ENCODE measurements at regions not wholly inside any gene's neighbourhood (a gene's known extent, or its start where the extent isn't known, plus 50 kb on each side); places are given as distances from the start of the nearest gene placed in this dataset.

DNA sequence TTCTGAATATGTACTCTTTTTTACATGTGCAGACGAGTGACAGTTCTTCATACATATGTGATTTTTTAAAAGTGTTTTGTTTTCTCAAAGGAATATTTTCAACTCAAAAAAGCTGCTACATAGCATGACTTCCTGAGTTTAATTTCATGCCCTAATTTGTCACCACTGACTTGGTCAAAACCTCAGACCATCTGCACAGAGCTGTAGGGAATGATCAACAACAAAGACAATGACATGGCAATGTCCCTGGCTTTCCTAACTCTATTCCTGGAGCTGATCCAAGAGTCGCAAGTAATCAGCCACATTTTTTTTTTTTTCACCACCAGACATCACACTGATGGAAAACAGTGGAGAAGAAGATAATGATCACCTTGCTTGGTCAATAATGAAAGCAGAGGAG lies 97.7 kb downstream of the TMA16 start:
- Histone ChIP-seq H3K27me3 (no peaks in the 10 kb centered on the region), H3K4me3 (no peak overlapping the region), H3K36me3 (no peaks in the 10 kb centered on the region), H3K4me1 (no peaks in the 10 kb centered on the region), H3K9me3 (peaks cover 0 to 4% of the 10 kb centered on the region in 2 donors), H3K27ac (no peak overlapping the region)
- TF ChIP-seq, protein P1, sequence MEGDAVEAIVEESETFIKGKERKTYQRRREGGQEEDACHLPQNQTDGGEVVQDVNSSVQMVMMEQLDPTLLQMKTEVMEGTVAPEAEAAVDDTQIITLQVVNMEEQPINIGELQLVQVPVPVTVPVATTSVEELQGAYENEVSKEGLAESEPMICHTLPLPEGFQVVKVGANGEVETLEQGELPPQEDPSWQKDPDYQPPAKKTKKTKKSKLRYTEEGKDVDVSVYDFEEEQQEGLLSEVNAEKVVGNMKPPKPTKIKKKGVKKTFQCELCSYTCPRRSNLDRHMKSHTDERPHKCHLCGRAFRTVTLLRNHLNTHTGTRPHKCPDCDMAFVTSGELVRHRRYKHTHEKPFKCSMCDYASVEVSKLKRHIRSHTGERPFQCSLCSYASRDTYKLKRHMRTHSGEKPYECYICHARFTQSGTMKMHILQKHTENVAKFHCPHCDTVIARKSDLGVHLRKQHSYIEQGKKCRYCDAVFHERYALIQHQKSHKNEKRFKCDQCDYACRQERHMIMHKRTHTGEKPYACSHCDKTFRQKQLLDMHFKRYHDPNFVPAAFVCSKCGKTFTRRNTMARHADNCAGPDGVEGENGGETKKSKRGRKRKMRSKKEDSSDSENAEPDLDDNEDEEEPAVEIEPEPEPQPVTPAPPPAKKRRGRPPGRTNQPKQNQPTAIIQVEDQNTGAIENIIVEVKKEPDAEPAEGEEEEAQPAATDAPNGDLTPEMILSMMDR (IDR thresholded peaks at IDR 0.05) = no peak
- no peak for DNase-seq (ENCODE audit: low spot score)

DNA sequence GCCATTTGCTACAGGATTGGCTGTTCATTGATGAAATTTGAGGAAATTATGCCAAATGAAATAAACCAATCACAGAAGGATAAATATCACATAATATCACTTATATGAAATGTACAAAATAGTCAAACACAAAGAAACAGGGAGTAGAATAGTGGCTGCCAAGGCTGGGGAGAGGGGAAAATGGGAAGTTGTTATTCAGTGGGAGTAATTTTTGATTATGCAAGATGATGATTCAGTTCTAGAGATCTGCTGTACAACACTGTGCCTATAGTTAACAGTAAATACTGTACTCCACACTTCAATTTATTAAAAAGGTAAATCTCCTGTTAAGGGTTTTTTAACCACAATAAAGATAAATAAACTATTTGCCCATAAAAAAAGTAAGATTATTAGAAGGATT lies 101.1 kb downstream of the TMA16 start:
- TF ChIP-seq, protein P1 (IDR thresholded peaks at IDR 0.05) = no peak
- Histone ChIP-seq H3K27me3 (no peaks in the 10 kb centered on the region), H3K27ac (no peak overlapping the region), H3K36me3 (no peaks in the 10 kb centered on the region), H3K4me3 (no peak overlapping the region), H3K9me3 (no peaks in the 10 kb centered on the region), H3K4me1 (no peaks in the 10 kb centered on the region)
- no peak for DNase-seq (ENCODE audit: low spot score)

DNA sequence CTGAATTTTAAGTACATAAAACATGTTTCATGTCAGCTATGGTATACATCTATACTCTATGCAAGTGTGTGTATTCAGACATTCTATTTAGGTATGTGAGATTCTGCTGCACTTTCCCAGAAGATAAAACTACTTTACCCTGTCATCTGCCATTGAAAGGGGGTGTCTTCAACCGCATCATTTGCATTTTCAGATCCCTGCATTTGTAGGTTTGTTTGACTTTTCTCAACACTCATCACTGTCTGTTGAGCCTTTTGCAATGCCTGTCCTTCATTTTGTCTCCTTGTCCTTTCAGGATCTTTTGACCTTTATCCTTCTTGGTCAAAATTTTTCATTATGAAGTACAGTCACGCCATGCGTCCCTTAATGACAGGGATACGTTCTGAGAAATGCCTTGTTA lies 103.5 kb downstream of the TMA16 start:
- no peak overlapping the region for H3K27ac ChIP-seq
- H3K4me1 ChIP-seq = no peaks in the 10 kb centered on the region
- H3K27me3 ChIP-seq = no peaks in the 10 kb centered on the region
- H3K36me3 ChIP-seq = no peaks in the 10 kb centered on the region
- H3K4me3 ChIP-seq = no peak overlapping the region
- TF ChIP-seq, protein P1 (IDR thresholded peaks at IDR 0.05) = no peak
- H3K9me3 ChIP-seq = no peaks in the 10 kb centered on the region
- DNase-seq (ENCODE audit: low spot score) = no peak

GRCh38 chr4:163598489-163598888 lies 104.0 kb downstream of the TMA16 start:
- DNase-seq (ENCODE audit: low spot score) = no peak
- TF ChIP-seq, protein P1 (IDR thresholded peaks at IDR 0.05) = no peak
- H3K4me3 ChIP-seq = no peak overlapping the region
- H3K4me1 ChIP-seq = no peaks in the 10 kb centered on the region
- H3K36me3 ChIP-seq = no peaks in the 10 kb centered on the region
- H3K27me3 ChIP-seq = no peaks in the 10 kb centered on the region
- H3K27ac ChIP-seq = no peak overlapping the region
- H3K9me3 ChIP-seq = no peaks in the 10 kb centered on the region

DNA sequence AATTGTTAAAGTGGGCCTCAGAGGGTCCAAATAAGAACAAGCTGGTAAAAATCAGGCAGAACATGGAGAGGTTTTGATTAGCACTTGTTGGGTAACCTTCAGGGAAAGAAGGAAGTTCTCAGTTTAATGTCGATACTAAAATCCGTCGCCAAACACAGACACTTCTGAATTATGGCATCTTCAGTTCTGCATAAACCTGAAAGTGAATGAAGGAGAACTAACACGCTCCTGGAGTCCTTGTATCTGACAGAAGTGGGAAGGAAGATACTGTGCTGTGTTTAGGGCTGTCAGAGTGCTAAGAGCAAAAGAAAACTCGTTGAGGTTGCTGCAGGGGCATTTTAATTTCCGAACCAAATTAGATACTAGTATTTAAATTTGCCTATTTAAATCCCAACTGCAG lies 106.2 kb downstream of the TMA16 start:
- TF ChIP-seq, protein P1 (IDR thresholded peaks at IDR 0.05) = no peak
- Histone ChIP-seq H3K4me1 (no peaks in the 10 kb centered on the region), H3K27ac (no peak overlapping the region), H3K27me3 (no peaks in the 10 kb centered on the region), H3K9me3 (no peaks in the 10 kb centered on the region), H3K4me3 (no peak overlapping the region), H3K36me3 (no peaks in the 10 kb centered on the region)
- DNase-seq (ENCODE audit: low spot score) = no peak

DNA sequence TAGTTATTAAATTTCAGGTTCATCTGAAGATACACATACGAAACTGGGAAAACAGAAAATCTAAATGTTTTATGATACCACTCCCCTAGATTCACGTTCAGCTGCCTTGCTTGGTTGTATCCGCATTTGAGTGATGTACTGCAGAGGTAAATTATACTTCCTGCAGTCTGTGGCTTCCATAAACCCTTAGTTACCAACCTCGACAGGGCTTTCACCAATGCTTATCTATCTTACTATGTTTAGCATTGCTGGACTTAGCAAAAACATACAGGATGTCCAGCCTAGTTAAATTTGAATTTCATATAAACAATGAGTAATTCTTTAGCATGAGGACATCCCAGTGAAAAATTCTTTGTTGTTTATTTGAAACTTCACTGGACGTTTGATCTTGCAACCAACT lies 108.8 kb downstream of the TMA16 start:
- H3K4me3 ChIP-seq = no peak overlapping the region
- TF ChIP-seq, protein P1 (IDR thresholded peaks at IDR 0.05) = no peak
- no peaks in the 10 kb centered on the region for H3K27me3 ChIP-seq
- H3K36me3 ChIP-seq = no peaks in the 10 kb centered on the region
- H3K9me3 ChIP-seq = no peaks in the 10 kb centered on the region
- no peak for DNase-seq (ENCODE audit: low spot score)
- no peaks in the 10 kb centered on the region for H3K4me1 ChIP-seq
- no peak overlapping the region for H3K27ac ChIP-seq

Data from right atrium auricular region (tissue), 2 donors.